PC-3 (cell line): ENCODE measurements at regions not wholly inside any gene's neighbourhood (a gene's known extent, or its start where the extent isn't known, plus 50 kb on each side); places are given as distances from the start of the nearest gene placed in this dataset.
"Not testable (repeated sequence)": the region's sequence is repeated elsewhere in the genome, so short reads cannot be mapped to it uniquely, and the experiment has no call there.

ENCODE experiments used
- ATAC-seq: fragments of 200-7000 bp; cut with Tn5 transposase; 2 replicates; pipeline ENCODE4 v1.9.1; 2020; ENCODE audit warnings: mild to moderate bottlenecking, moderate library complexity
- BruUV-seq: library from RNA; stranded (reverse); fragments of 400-500 nt; replicated peaks from 2 replicates; lab custom pipeline; 2021; lab: Mats Ljungman, UMichigan
- CTCF ChIA-PET: fragments of 300-600 bp; sonication (Branson Sonifier 250); formaldehyde crosslinking; loops from one replicate; lab custom pipeline; 2022; ENCODE audit warnings: antibody characterized with exemption; lab: Charles Lee
- POLR2A ChIA-PET: fragments of 300-600 bp; sonication (Branson Sonifier 250); formaldehyde crosslinking; loops from one replicate; lab custom pipeline; 2022; ENCODE audit warnings: antibody characterized with exemption; ENCODE audit not compliant: unreplicated experiment; lab: Charles Lee
- DNase-seq: peaks from one replicate; pipeline ENCODE4 v3.0.0-alpha.2; 2015
- H2AFZ ChIP-seq: fragments of 300-600 bp; sonication (generic); 2 replicates; pipeline ENCODE4 v1.6.0; 2016; ENCODE audit warnings: antibody characterized with exemption, low read length
- H3F3A ChIP-seq: fragments of 300-600 bp; sonication (generic); one replicate; pipeline ENCODE4 v1.6.0; 2017; ENCODE audit warnings: antibody characterized with exemption, low read length, control low read depth, mild to moderate bottlenecking; ENCODE audit not compliant: unreplicated experiment
- H3K27ac ChIP-seq: fragments of 300-600 bp; sonication (generic); 2 replicates; pipeline ENCODE4 v1.5.1; 2016; ENCODE audit warnings: mild to moderate bottlenecking, low read length
- H3K27me3 ChIP-seq: fragments of 300-600 bp; sonication (generic); 2 replicates; pipeline ENCODE4 v1.6.1; 2016; ENCODE audit warnings: low read length, mixed read lengths
- H3K36me3 ChIP-seq: fragments of 300-600 bp; sonication (generic); 2 replicates; pipeline ENCODE4 v1.6.1; 2016; ENCODE audit warnings: low read depth, mixed run types, low read length, mixed read lengths
- H3K4me1 ChIP-seq: fragments of 300-600 bp; sonication (generic); 2 replicates; pipeline ENCODE4 v1.5.1; 2016; ENCODE audit warnings: low read length; ENCODE audit not compliant: insufficient read depth
- H3K4me2 ChIP-seq: fragments of 300-600 bp; sonication (generic); 2 replicates; pipeline ENCODE4 v1.6.0; 2016; ENCODE audit warnings: low read length
- H3K4me3 ChIP-seq: fragments of 300-600 bp; sonication (generic); 2 replicates; pipeline ENCODE4 v1.5.1; 2016; ENCODE audit warnings: mild to moderate bottlenecking, low read length, mixed read lengths
- H3K79me2 ChIP-seq: fragments of 300-600 bp; sonication (generic); 2 replicates; pipeline ENCODE4 v1.6.1; 2017; ENCODE audit warnings: low read length, mixed read lengths
- H3K9ac ChIP-seq: fragments of 300-600 bp; sonication (generic); 2 replicates; pipeline ENCODE4 v1.6.0; 2016; ENCODE audit warnings: mild to moderate bottlenecking, low read length
- H3K9me2 ChIP-seq: fragments of 300-600 bp; sonication (generic); replicated peaks from 2 replicates; pipeline ENCODE4 v1.6.1; 2016; ENCODE audit warnings: mixed run types, low read length, mixed read lengths
- H3K9me3 ChIP-seq: fragments of 300-600 bp; sonication (generic); 2 replicates; pipeline ENCODE4 v1.6.1; 2016; ENCODE audit warnings: low read length, mixed read lengths
- H4K20me1 ChIP-seq: fragments of 300-600 bp; sonication (generic); 2 replicates; pipeline ENCODE4 v1.6.1; 2016; ENCODE audit warnings: low read length, mixed read lengths
- intact Hi-C: fragments of 100-400 bp; cut with micrococcal nuclease; formaldehyde crosslinking; loops from 2 replicates; pipeline ENCODE4 v1.9.0; 2023

DNA sequence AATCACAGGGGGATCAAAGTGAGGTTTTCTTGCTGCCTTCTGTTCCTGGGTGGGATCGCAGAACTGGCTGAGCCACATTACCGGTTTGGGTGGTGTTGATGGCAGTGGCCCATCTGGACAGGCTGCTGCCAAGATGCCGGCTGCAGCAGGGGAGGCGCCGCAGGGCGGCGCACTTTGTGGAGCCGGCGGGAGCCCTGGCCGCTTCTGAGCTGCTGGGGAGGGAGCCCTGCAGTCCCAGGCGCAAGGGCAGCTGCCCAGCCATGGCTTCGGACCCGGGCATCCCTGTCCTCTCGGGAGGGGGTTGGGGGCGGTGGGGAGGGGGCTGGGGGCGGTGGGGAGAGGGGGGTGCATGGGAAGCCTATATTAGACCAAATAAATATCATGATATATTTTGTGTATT, 1407.3 kb downstream of the SPATA31A7 start:
- H2AFZ ChIP-seq, H4K20me1 ChIP-seq, H3K79me2 ChIP-seq, H3K9me2 ChIP-seq, H3K9ac ChIP-seq, H3K36me3 ChIP-seq, H3F3A ChIP-seq, H3K4me2 ChIP-seq, H3K27me3 ChIP-seq, intact Hi-C loops, ATAC-seq, DNase-seq, POLR2A ChIA-PET, H3K4me1 ChIP-seq, H3K27ac ChIP-seq, H3K4me3 ChIP-seq, BruUV-seq, H3K9me3 ChIP-seq, CTCF ChIA-PET: not testable (repeated sequence)
